ENCODE measurements at regions not wholly inside any gene's neighbourhood (a gene's known extent, or its start where the extent isn't known, plus 50 kb on each side); places are given as distances from the start of the nearest gene placed in this dataset.

- DNase-seq (ENCODE audit: low spot score) = no peak
Observed at GRCh38 chr4:163764569-163764968, 270.1 kb downstream of the TMA16 start.

DNA sequence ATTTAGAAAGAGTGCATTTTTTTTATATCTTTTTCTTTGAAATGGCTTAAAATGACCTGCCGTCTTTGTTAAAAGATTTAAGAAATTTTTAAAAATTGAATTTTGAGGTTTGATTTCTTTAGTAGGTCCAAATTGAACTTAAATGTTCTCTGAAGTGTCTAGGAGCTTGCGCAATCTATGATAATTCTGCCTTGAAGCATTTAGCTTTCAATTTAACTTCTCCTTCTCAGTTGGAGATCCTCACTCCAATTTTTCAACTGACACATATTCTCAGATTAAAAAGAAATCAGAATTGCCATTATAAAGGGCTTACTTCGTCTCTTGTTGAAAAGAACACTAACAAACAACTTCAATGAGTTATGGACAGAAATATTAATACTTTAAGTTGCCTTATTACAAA lies 273.5 kb downstream of the TMA16 start:
- DNase-seq (ENCODE audit: low spot score) = no peak

DNA sequence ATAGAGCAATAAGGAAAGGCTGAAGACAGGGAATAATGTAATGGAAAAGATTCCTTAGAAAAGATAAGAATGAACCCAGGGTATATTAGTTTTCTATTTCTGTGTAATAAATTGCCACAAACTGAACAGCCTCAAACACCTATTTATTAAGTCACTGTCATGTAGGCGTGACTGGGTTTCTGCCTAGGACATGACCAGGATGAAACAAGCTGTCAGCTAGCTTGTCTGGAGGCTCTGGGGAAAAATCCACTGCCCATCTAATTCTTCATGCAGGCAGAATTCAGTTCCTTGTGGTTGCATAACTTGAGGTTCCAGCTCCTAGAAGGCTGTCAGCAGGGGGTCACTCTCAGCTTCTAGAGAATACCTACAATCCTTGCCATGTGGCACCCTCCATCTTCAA lies 277.7 kb downstream of the TMA16 start:
- DNase-seq (ENCODE audit: low spot score) = no peak

DNA sequence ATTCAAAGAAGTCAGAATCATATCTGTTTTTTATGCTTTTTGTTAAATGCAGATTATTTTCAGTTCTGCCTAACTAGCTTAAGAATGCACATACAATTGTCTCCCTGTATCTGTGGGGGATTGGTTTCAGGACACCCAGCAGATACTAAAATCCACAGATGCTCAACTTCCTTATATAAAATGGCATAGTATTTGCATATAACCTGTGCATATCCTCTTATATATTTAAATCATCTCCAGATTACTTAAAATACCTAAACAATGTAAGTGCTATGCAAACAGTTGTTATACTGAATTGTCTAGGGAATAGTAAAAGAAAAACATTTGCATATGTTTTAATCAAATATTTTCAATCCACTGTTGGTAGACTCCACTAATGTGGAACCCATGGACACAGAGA lies 279.4 kb downstream of the TMA16 start:
- DNase-seq (ENCODE audit: low spot score) = no peak

DNA sequence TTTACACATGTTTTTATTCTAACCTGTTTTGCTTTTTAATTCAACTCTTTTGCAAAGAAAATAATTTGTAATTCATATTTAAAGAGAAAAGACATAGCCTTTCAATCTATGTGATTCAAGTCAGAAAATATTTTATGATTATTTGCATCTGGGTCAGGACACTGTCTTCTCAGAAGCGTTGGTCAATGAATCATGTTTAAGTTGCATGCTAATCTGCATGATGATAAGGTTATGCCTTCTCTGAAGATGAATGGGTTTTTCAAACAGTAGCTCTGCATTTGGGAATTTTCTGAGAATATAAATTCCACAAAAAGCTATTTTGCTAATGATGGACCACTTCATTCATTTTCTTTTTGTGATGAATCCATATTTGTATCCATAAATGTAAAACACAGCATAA lies 282.5 kb downstream of the TMA16 start:
- no peak for DNase-seq (ENCODE audit: low spot score)

- DNase-seq (ENCODE audit: low spot score) = no peak
Observed at GRCh38 chr4:163781726-163782125, 287.2 kb downstream of the TMA16 start.

- no peak for DNase-seq (ENCODE audit: low spot score)
Observed at GRCh38 chr4:163790231-163790630, 295.7 kb downstream of the TMA16 start.

GRCh38 chr4:163795885-163796284 lies 301.4 kb downstream of the TMA16 start:
- no peak for DNase-seq (ENCODE audit: low spot score)

DNA sequence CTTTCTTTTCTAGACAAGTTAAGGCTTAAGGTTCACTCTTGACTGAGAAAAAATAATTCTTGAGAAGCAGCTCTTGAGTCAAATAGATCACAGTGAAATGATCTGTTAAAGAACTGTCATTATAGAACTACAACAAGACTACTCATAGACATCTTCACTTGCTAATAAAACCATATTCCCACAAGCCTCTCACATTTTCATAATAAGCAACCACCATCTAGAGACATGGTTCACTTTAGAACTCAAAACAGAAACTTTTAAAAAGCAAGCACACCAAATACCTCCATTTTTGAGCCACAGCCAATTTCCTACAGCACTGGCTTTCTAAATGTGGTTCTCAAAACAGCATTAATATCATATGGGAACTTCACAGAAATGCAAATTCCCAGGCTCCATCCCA lies 309.5 kb downstream of the TMA16 start:
- no peak for DNase-seq (ENCODE audit: low spot score)

GRCh38 chr4:163806653-163807052 lies 312.2 kb downstream of the TMA16 start:
- DNase-seq (ENCODE audit: low spot score) = no peak

GRCh38 chr4:163808011-163808410 lies 313.5 kb downstream of the TMA16 start:
- DNase-seq (ENCODE audit: low spot score) = no peak

- DNase-seq (ENCODE audit: low spot score) = no peak
Observed at GRCh38 chr4:163810755-163811154, 316.3 kb downstream of the TMA16 start.

DNA sequence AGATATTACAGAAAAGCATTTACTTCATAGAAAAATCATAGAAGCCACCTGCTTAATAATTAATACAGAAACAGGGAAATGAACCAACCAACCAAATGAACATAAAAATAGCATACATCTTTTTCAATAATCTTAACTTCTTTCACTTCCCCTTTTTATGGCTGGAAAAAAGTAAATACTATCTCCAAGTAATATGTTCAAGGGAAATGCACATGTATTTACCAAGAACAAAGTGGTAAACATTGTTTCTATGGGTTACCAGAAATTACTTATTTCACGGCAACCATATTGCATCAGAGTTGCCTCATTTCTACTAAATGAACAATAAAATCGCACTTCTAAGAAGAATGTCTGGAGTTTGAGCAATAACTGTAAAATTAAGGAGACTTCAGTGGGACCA lies 321.3 kb downstream of the TMA16 start:
- DNase-seq (ENCODE audit: low spot score) = no peak

DNA sequence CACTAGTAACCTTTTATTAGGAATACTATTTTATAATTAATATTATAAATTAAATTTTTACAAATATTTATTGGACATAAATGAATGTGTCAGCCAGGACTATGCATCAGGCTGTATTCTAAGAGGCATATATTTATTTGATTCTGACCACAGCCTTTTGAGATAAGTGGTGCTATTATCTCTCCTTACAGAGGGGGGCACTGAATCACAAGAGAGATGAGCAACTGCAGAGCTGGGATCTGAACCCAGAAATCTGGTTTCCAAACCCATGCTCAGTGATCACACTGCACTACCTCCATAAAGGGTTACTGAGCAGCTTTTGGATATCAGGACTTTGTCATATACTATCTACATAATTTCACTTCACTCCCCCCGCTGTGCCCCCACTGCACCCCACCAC lies 322.0 kb downstream of the TMA16 start:
- no peak for DNase-seq (ENCODE audit: low spot score)

DNA sequence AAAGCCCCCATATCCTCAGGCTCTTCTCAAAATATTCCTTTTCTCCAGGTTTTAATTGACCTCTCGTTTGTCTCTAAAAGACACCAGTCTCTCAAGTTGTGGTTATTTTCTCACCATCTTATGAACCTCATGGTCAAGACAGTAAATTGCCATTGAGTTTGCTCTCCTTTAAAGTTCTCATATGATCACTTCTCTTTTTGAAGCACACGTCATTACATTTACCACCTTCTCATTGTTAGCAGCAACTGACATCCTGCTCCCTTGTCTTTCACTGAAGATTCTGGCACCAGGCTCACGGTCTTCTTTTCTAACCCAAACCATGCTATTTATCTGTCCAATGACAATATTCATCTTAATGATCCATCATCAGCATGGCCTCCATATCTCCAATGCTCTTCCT lies 324.2 kb downstream of the TMA16 start:
- no peak for DNase-seq (ENCODE audit: low spot score)

- DNase-seq (ENCODE audit: low spot score) = no peak
Observed at GRCh38 chr4:163833669-163834068, 339.2 kb downstream of the TMA16 start.

DNA sequence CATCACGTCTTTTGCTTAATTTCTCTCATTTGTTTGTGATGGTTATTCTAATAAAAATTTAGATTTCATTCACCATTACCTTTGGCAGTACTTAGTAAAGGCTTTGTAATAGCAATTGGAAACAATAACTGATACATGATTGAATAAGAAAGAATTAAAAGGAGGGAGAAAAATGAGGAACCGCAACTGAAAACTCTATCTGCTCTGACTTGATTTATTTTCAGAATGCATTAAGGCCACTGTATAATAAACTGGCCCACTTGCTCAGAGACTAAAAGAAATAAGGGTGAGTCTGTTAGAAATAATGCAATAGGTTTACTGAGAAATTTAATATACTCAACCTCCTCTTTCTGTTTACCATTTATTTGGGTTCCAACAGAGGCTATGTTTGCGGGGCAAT lies 351.5 kb downstream of the TMA16 start:
- DNase-seq (ENCODE audit: low spot score) = no peak

- DNase-seq (ENCODE audit: low spot score) = no peak
Observed at GRCh38 chr4:163852246-163852645, 357.8 kb downstream of the TMA16 start.

- DNase-seq (ENCODE audit: low spot score) = no peak
Observed at GRCh38 chr4:163857903-163858302, 363.4 kb downstream of the TMA16 start.

DNA sequence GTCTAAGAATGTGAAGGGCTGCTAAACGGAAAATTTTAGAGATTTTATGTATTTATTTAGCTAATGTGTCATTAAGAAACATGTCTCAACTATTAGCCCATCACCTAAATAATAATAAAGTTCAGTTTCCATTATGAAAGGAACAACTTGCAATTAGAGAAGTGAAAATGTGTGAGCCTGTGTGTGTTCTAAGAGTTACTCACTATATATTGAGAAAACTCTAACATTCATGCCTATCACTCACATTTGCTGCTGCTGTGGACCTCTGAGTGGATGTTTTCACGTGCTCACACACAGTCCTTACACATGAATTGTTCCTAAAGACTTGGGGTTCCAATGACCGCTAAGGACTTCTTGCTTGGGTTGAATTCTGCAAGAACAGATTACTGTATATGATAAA lies 364.0 kb downstream of the TMA16 start:
- DNase-seq (ENCODE audit: low spot score) = no peak

DNA sequence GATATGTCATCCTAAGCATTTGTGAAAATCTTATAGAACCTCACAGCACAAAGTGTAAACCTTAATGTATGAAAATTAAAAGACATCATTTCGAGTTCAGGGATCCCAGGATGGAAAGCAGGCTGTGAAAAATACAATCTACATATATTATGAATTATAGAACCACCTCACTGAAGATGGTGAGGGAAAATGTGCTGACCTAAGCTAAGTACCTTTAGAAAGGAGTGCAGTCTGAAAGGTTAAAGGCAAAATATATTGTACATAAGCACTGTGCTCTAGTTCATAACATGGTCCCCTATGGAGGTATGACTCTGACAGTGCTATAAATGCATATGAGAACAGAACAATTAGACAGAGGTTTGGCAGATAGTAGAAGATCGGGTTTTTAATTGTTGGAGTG lies 368.6 kb downstream of the TMA16 start:
- no peak for DNase-seq (ENCODE audit: low spot score)

DNA sequence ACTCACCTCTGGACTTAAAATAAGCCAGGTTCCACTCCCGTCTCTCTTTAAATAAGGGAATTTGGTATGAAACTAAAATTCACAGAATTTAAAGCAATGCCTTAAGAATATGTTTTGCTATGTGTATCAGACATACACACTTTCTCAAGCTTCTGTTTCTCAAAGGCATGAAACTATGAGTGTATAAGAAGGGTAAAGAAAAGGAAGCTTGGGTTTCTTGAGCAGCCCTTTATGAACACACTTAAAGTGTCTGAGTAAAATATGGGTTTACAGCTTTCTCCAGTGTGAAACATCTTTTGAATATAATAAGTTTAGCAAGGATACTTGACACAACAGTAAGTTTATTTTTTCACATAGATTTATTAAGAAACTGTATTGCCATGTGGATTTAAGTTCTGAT lies 370.5 kb downstream of the TMA16 start:
- DNase-seq (ENCODE audit: low spot score) = no peak

DNA sequence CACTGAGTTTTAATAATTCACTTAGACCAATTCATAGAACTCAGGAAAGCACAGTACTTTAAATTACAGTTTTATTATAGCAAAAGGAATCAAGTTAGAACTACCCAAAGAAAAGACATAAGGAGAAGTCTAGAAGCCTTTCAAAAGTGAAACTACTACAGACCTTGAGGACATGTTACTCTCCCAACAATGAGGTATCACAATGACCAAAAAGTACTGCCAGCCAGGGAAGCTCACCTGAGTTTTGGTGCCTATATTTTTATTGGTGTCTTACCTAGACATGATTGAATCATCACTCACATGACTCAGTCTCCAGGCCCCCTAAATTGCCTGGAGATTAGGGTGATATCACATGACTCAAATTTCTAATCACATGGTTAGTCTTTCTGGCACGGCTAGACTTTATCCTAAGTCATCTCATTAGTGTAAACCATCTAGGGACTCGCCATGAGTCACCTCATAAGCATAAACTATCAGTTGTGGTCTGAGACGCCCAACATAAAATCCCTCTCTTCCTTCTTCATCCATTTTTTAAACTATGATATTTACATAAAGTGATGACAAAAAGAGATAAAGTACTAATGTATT lies 372.3 kb downstream of the TMA16 start:
- DNase-seq (ENCODE audit: low spot score) = no peak

- DNase-seq (ENCODE audit: low spot score) = no peak
Observed at GRCh38 chr4:163868445-163868844, 374.0 kb downstream of the TMA16 start.

DNA sequence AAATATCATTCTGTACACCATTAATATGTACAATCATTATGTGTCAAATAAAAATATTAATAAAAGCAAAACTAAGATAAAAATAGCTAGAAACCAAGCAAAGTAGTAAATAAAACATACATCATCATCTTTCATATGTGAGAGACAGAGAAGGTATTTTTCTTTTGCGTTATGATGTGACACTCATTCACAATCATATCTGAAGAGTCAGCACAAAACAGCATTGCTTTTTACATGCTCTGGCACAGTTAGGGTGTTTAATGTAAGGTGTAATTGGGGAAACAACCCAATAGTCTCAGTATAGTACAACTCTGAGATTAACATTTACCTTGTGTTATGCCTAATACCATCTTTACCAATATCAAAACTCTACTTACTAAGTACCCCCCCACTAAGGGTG lies 376.6 kb downstream of the TMA16 start:
- no peak for DNase-seq (ENCODE audit: low spot score)

All from AG08395 (cell line).